Osteoblast (primary cell): ENCODE measurements at regions not wholly inside any gene's neighbourhood (a gene's known extent, or its start where the extent isn't known, plus 50 kb on each side); places are given as distances from the start of the nearest gene placed in this dataset.

ENCODE experiments used
- DNase-seq: peaks from one replicate; pipeline ENCODE4 v3.0.0; 2011; ENCODE audit warnings: low spot score, mixed read lengths; ENCODE audit not compliant: insufficient read length; ENCODE audit errors: missing footprints
- H2AFZ ChIP-seq: 2 replicates; pipeline ENCODE4 v1.6.0; 2011; ENCODE audit warnings: mild to moderate bottlenecking, low read length
- H3K27ac ChIP-seq: 2 replicates; pipeline ENCODE4 v1.5.1; 2011; ENCODE audit warnings: mild to moderate bottlenecking, low read depth, low read length, moderate library complexity
- H3K27me3 ChIP-seq: 2 replicates; pipeline ENCODE4 v1.6.0; 2012; ENCODE audit warnings: mild to moderate bottlenecking, control low read depth, inconsistent platforms, low read length, moderate library complexity; ENCODE audit not compliant: insufficient read depth
- H3K36me3 ChIP-seq: 2 replicates; pipeline ENCODE4 v1.5.1; 2011; ENCODE audit warnings: mild to moderate bottlenecking, low read length, control low read depth, moderate library complexity; ENCODE audit not compliant: insufficient read depth
- H3K4me1 ChIP-seq: 2 replicates; pipeline ENCODE4 v1.5.1; 2011; ENCODE audit warnings: mild to moderate bottlenecking, low read length, control low read depth, moderate library complexity; ENCODE audit not compliant: insufficient read depth
- H3K4me2 ChIP-seq: 2 replicates; pipeline ENCODE4 v1.6.0; 2011; ENCODE audit warnings: mild to moderate bottlenecking, low read length; ENCODE audit not compliant: insufficient read depth
- H3K4me3 ChIP-seq: fragments of 200-600 bp; sonication (generic); 3 replicates; pipeline ENCODE4 v1.5.1; 2012; ENCODE audit warnings: mild to moderate bottlenecking, low read length, inconsistent platforms; ENCODE audit not compliant: insufficient read depth
- H3K79me2 ChIP-seq: 2 replicates; pipeline ENCODE4 v1.6.0; 2012; ENCODE audit warnings: mild to moderate bottlenecking, low read length, control low read depth, inconsistent platforms; ENCODE audit not compliant: insufficient read depth
- H3K9me3 ChIP-seq: 2 replicates; pipeline ENCODE4 v1.5.1; 2011; ENCODE audit warnings: low read depth, low read length, control low read depth
- H4K20me1 ChIP-seq: 2 replicates; pipeline ENCODE4 v1.6.0; 2012; ENCODE audit warnings: mild to moderate bottlenecking, low read length, control low read depth; ENCODE audit not compliant: insufficient read depth
- TF ChIP-seq, protein P1 (sequence below): IDR thresholded peaks from 2 replicates; pipeline ENCODE4 v1.5.1; 2011; ENCODE audit warnings: mild to moderate bottlenecking, low read depth, low read length, moderate library complexity; ENCODE audit errors: extremely low read depth

- H3K27me3 ChIP-seq = no peaks in the 10 kb centered on the region
- no peaks in the 10 kb centered on the region for H3K79me2 ChIP-seq
- H2AFZ ChIP-seq = no peak overlapping the region
- H3K9me3 ChIP-seq = no peaks in the 10 kb centered on the region
- no peak overlapping the region for H3K4me3 ChIP-seq
- no peak overlapping the region for H3K4me2 ChIP-seq
- no peak overlapping the region for H3K27ac ChIP-seq
- DNase-seq = no peak
- TF ChIP-seq, protein P1, sequence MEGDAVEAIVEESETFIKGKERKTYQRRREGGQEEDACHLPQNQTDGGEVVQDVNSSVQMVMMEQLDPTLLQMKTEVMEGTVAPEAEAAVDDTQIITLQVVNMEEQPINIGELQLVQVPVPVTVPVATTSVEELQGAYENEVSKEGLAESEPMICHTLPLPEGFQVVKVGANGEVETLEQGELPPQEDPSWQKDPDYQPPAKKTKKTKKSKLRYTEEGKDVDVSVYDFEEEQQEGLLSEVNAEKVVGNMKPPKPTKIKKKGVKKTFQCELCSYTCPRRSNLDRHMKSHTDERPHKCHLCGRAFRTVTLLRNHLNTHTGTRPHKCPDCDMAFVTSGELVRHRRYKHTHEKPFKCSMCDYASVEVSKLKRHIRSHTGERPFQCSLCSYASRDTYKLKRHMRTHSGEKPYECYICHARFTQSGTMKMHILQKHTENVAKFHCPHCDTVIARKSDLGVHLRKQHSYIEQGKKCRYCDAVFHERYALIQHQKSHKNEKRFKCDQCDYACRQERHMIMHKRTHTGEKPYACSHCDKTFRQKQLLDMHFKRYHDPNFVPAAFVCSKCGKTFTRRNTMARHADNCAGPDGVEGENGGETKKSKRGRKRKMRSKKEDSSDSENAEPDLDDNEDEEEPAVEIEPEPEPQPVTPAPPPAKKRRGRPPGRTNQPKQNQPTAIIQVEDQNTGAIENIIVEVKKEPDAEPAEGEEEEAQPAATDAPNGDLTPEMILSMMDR = no peak
- H3K4me1 ChIP-seq = no peaks in the 10 kb centered on the region
- no peaks in the 10 kb centered on the region for H3K36me3 ChIP-seq
- H4K20me1 ChIP-seq = no peaks in the 10 kb centered on the region
Measured at GRCh38 chr11:131186629-131187101, 183.8 kb upstream of the NTM start.

DNA sequence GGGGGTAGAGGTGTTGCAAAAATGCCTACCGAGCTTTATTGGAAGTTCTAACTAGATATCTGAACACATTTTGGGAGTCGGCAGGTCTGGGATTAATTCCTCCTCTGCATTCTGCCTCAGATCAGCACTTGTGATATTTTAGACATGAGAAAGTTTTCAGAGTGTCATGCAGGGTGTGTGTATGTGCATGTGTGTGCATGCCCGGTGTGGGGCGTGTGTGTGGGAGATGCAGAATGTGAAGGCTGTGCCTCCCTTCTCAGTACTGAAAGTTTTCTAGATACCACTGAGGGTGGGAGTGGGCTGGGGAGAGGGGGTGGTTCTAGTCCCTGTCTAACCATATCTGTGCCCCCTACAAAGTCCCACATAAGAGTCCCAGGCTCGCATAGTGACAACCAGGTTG is 180.0 kb upstream of the NTM start:
- Histone ChIP-seq H3K9me3 (no peaks in the 10 kb centered on the region), H3K79me2 (no peaks in the 10 kb centered on the region), H3K27me3 (no peaks in the 10 kb centered on the region), H3K27ac (no peak overlapping the region), H4K20me1 (no peaks in the 10 kb centered on the region), H3K4me2 (no peak overlapping the region), H3K36me3 (no peaks in the 10 kb centered on the region), H2AFZ (no peak overlapping the region), H3K4me3 (no peak overlapping the region), H3K4me1 (no peaks in the 10 kb centered on the region)
- DNase-seq = no peak
- TF ChIP-seq, protein P1 = no peak

DNA sequence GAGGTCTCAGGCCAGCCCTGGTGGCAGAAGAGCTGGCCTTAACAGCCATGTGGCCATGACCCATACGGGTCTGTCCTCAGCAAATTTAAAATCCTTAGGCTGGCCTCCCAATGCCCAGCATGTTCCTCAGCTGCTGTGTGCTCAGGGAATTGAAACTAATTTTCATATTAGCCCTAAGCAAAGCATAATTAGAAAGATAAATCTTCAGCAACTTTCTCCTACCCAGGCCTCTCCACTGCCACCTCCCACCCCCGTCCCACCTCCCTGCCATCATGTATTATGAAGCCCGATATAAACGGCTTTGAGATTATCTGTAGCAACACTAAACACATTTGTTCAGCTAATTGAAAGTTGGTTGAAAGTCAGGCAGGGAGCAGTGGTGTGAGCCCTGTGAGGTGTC is 178.8 kb upstream of the NTM start:
- H2AFZ ChIP-seq = no peak overlapping the region
- H3K9me3 ChIP-seq = no peaks in the 10 kb centered on the region
- DNase-seq = no peak
- TF ChIP-seq, protein P1 = no peak
- no peaks in the 10 kb centered on the region for H3K79me2 ChIP-seq
- no peak overlapping the region for H3K27ac ChIP-seq
- no peaks in the 10 kb centered on the region for H3K4me1 ChIP-seq
- H3K27me3 ChIP-seq = no peaks in the 10 kb centered on the region
- no peaks in the 10 kb centered on the region for H4K20me1 ChIP-seq
- H3K36me3 ChIP-seq = no peaks in the 10 kb centered on the region
- no peak overlapping the region for H3K4me3 ChIP-seq
- no peak overlapping the region for H3K4me2 ChIP-seq

GRCh38 chr11:131192628-131193027 is 177.8 kb upstream of the NTM start:
- DNase-seq = no peak

More at GRCh38 chr11:131192628-131193027, 177.8 kb upstream of the NTM start:
- no peaks in the 10 kb centered on the region for H3K4me1 ChIP-seq
- H3K36me3 ChIP-seq = no peaks in the 10 kb centered on the region
- H3K79me2 ChIP-seq = no peaks in the 10 kb centered on the region
- no peaks in the 10 kb centered on the region for H3K27me3 ChIP-seq
- TF ChIP-seq, protein P1 = no peak
- H3K4me2 ChIP-seq = no peak overlapping the region
- H3K27ac ChIP-seq = no peak overlapping the region
- no peak overlapping the region for H3K4me3 ChIP-seq
- no peak overlapping the region for H2AFZ ChIP-seq
- H3K9me3 ChIP-seq = no peaks in the 10 kb centered on the region
- no peaks in the 10 kb centered on the region for H4K20me1 ChIP-seq
